ENCODE measurements at regions not wholly inside any gene's neighbourhood (a gene's known extent, or its start where the extent isn't known, plus 50 kb on each side); places are given as distances from the start of the nearest gene placed in this dataset.

Small RNA genes in the stretch of these regions (small RNA-seq; reads per million reads assigned to genes)
- 0 reads per million in 7 experiments for gene RF01983
